GM10248 (cell line): ENCODE measurements at regions not wholly inside any gene's neighbourhood (a gene's known extent, or its start where the extent isn't known, plus 50 kb on each side); places are given as distances from the start of the nearest gene placed in this dataset.
"Not testable (repeated sequence)": the region's sequence is repeated elsewhere in the genome, so short reads cannot be mapped to it uniquely, and the experiment has no call there.

ENCODE experiments used
- CTCF ChIA-PET: fragments of 300-600 bp; sonication (Branson Sonifier 250); formaldehyde crosslinking; extraction: SDS; loops from one replicate; lab custom pipeline; 2021; ENCODE audit warnings: antibody characterized with exemption; lab: Yijun Ruan, JAX
- POLR2A ChIA-PET: fragments of 350-650 bp; sonication (Branson Sonifier 250); formaldehyde crosslinking; extraction: SDS; loops from one replicate; lab custom pipeline; 2020; ENCODE audit warnings: antibody characterized with exemption; lab: Yijun Ruan, JAX
- DNase-seq: peaks from one replicate; pipeline ENCODE4 v3.0.0; 2012; ENCODE audit errors: extremely low spot score
- TF ChIP-seq, protein P1 (sequence below): IDR thresholded peaks from 2 replicates; pipeline ENCODE4 v1.5.1; 2012; ENCODE audit warnings: mild to moderate bottlenecking, low read depth; ENCODE audit errors: extremely low read depth, missing control alignments, control extremely low read depth

DNA sequence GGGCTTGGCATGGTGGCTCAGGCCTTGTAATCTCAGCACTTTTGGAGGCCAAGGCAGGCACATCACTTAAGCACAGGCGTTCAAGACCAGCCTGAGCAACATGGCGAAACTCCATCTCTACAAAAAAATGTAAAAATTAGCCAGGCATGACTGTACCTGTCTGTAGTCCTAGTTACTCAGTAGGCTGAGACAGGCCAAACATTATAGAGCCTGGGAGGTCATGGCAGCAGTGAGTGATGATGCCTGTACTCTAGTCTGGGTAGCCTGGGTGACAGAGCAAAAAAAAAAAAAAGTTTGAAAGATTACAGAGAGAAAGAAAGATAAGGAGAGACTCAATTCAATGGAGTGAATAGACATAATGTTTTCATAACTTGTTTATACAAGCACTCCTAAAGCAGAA is 556.5 kb upstream of the BRINP3 start:
- no peak for DNase-seq
- TF ChIP-seq, protein P1, sequence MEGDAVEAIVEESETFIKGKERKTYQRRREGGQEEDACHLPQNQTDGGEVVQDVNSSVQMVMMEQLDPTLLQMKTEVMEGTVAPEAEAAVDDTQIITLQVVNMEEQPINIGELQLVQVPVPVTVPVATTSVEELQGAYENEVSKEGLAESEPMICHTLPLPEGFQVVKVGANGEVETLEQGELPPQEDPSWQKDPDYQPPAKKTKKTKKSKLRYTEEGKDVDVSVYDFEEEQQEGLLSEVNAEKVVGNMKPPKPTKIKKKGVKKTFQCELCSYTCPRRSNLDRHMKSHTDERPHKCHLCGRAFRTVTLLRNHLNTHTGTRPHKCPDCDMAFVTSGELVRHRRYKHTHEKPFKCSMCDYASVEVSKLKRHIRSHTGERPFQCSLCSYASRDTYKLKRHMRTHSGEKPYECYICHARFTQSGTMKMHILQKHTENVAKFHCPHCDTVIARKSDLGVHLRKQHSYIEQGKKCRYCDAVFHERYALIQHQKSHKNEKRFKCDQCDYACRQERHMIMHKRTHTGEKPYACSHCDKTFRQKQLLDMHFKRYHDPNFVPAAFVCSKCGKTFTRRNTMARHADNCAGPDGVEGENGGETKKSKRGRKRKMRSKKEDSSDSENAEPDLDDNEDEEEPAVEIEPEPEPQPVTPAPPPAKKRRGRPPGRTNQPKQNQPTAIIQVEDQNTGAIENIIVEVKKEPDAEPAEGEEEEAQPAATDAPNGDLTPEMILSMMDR = no peak
- ChIA-PET CTCF (interaction anchor here (1.7 kb wide), 1 partner anchor 10 kb away, joined by 5 read pairs; no protein-coding TSS in a partner anchor), POLR2A (no interaction called here)

DNA sequence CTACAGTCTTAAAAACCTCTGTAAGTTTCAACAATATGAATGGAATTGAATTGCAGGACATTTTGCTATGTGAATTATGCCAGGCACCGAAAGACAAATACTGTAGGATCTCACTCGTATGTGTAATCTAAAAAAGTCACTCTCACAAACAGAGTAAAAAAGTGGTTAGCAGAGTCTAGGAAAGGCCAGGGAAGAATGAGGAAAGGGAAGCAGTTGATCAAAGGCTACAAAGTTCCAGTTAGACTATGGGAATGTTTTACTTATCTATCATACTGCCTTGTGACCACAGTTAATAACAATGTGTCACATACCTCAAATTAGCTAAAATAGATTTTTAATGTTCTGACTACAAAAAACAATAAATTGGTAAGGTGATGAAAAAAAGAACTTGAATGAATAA is 565.4 kb upstream of the BRINP3 start:
- TF ChIP-seq, protein P1 = no peak

DNA sequence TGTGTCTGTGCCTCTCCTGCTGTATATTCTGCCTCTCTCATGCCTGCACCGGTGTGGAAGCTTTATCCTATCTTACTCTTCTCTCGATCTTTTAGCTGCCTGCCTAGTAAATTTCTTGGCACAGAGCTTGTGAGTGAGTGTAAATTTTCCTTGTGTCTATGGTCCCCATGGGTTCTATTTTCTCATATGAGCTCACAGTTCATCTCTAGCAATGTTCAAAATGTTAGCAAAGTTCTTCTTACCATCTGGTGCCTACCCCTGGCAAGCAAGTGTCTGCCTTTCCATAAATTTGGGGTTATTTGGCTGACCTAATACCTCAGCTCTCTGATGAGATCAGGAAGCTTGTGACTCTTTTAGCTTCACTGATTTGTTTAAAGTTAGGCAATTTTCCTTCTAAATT is 572.1 kb upstream of the BRINP3 start:
- TF ChIP-seq, protein P1 = no peak
- ChIA-PET POLR2A (no interaction called here), CTCF (no interaction called here)
- DNase-seq = no peak

More for the DNA sequence above, 565.4 kb upstream of the BRINP3 start:
- DNase-seq = no peak
- POLR2A ChIA-PET = no interaction called here
- CTCF ChIA-PET = no interaction called here

DNA sequence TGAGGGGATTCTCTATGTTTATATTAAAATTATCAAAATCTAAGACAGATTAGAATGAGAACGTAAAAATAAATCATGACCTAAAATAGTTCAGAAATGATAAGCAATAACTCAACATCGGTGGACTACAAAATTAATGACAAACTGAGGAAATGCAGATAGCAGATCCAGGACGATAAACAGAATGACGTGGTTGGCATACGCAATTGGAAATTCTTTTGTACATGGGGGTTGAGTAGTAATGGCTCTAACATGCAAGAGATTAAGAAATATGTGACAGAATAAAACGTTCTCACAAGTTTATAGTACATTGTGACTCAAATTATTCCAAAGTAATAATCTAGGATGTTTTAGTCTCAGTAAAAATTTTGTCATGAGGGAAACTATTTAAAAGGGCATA is 575.2 kb upstream of the BRINP3 start:
- DNase-seq = no peak
- POLR2A ChIA-PET = no interaction called here
- TF ChIP-seq, protein P1 = no peak
- CTCF ChIA-PET = no interaction called here

DNA sequence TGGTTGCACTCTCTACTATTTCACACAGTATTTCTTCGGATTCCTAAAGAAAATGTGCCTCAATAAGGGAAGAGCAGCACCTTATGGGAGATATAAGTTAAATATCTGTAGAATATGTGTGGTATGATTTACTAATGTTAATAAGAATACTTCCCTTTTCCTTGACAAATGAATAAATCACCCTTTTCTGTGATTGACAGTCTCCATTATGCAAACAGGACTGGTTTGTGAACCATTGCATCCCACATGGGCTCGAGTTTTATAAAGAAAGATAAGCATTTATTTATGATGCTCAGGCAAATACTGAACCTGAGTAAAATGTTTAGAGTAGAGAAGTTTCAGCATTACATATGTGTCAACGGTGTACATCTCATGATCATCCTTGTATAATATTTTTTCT is 587.7 kb upstream of the BRINP3 start:
- CTCF ChIA-PET = no interaction called here
- no peak for DNase-seq
- POLR2A ChIA-PET = no interaction called here
- TF ChIP-seq, protein P1 = no peak

DNA sequence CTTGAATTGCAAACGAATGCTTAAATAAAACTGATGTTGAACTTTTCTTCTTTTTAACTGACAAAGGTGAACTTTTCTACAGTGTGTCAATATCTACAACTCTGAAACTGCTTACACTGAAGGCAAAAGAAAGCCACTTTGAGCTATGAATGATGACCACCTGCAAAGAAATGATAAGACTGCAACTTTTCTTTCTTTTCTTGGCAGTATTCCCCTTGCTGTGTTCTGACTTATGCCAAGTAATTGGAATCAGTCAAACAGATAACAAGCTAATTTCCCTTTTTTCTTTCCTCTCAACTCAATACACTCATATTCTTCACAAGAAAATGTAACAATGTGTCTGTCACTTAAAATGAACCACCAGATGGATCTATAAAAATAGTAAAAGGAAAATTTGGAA is 588.1 kb upstream of the BRINP3 start:
- DNase-seq = no peak
- POLR2A ChIA-PET = no interaction called here
- TF ChIP-seq, protein P1 = no peak
- CTCF ChIA-PET = no interaction called here

DNA sequence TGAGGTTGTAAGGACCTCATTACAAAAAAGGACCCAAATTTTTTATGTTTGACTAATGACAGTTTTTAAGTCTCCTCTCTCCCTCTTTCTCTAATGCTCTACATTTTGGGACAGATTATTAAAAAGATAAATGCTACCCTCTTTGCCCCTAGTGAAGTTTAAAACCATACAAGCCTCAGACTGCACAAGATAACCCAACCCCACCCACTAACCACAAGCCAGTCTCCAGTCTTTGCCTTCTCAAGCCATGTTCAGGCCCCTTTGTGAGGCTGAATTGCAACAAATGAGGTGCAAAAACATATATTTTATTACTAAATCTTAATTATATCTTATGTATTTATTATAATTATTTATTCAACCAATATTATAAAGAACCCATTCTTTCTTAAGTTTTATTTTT is 597.2 kb upstream of the BRINP3 start:
- no peak for DNase-seq
- CTCF ChIA-PET = no interaction called here
- TF ChIP-seq, protein P1 = no peak
- POLR2A ChIA-PET = no interaction called here

DNA sequence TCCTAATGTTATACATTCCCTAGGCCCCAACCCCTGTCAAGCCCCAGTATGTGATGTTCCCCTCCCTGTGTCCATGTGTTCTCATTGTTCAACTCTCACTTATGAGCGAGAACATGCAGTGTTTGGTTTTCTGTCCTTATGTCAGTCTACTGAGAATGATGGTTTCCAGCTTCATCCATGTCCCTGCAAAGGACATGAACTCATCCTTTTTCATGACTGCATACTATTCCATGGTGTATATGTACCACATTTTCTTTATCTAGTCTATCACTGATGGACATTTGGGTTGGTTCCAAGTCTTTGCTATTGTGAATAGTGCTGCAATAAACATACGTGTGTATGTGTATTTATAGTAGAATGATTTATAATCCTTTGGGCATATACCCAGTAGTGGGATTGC is 605.4 kb upstream of the BRINP3 start:
- POLR2A ChIA-PET, CTCF ChIA-PET, DNase-seq: not testable (repeated sequence)
